Colonic mucosa (tissue), 4 donors: ENCODE measurements at regions not wholly inside any gene's neighbourhood (a gene's known extent, or its start where the extent isn't known, plus 50 kb on each side); places are given as distances from the start of the nearest gene placed in this dataset.

Experiments
- DNase-seq: peaks from one replicate; pipeline ENCODE4 v3.0.0-alpha.2; 2020
- H3K27ac ChIP-seq: fragments of 200-600 bp; one replicate; pipeline ENCODE4 v1.8.0; 2021
- H3K27me3 ChIP-seq: fragments of 200-600 bp; one replicate; pipeline ENCODE4 v1.8.0; 2021
- H3K36me3 ChIP-seq: fragments of 200-600 bp; one replicate; pipeline ENCODE4 v1.8.0; 2021
- H3K4me1 ChIP-seq: fragments of 200-600 bp; one replicate; pipeline ENCODE4 v1.8.0; 2021; ENCODE audit warnings: mild to moderate bottlenecking
- H3K4me3 ChIP-seq: fragments of 200-600 bp; one replicate; pipeline ENCODE4 v1.8.0; 2021
- H3K9ac ChIP-seq, 2 donors: one replicate each; pipeline ENCODE4 v1.7.0; 2013; ENCODE audit warnings: control low read depth in 2 of 2, low read depth in 2 of 2, low read length in 2 of 2
- H3K9me3 ChIP-seq: fragments of 200-600 bp; one replicate; pipeline ENCODE4 v1.8.0; 2021
- intact Hi-C: fragments of 100-400 bp; cut with DNase I; formaldehyde crosslinking; loops from one replicate; pipeline ENCODE4 v1.14.1; 2022
- TF ChIP-seq, protein P1 (sequence below): fragments of 200-600 bp; IDR thresholded peaks from one replicate; pipeline ENCODE4 v1.8.0; 2022; ENCODE audit warnings: antibody characterized with exemption, mild to moderate bottlenecking
- donor health status: healthy.
- donor health status: DM: no; HTN: no; CAD: no.
- donor health status: DM: no; HTN: no; CAD: no.

DNA sequence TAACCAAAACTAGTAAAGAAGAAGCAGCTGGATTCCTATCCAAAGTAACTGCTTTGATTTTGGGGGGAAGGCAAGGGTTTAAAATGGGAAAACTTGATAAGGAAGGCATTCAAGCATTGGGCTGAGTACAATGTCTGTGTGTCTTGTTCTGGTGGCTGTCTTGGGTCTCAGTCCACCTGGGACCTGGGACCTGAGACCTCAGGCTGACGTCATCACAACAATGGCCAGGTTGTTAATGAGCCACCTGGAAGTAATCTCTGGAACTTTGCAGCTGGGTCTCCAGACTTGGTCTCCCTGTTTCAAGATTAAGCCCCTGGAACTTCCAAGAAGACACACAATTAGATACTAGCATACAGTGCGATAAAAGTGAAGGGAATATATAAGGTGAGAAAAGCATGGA is 157.5 kb downstream of the PIK3R1 start:
- no peaks in the 10 kb centered on the region for H3K4me1 ChIP-seq
- no peaks in the 10 kb centered on the region for H3K36me3 ChIP-seq
- no peak for DNase-seq
- TF ChIP-seq, protein P1, sequence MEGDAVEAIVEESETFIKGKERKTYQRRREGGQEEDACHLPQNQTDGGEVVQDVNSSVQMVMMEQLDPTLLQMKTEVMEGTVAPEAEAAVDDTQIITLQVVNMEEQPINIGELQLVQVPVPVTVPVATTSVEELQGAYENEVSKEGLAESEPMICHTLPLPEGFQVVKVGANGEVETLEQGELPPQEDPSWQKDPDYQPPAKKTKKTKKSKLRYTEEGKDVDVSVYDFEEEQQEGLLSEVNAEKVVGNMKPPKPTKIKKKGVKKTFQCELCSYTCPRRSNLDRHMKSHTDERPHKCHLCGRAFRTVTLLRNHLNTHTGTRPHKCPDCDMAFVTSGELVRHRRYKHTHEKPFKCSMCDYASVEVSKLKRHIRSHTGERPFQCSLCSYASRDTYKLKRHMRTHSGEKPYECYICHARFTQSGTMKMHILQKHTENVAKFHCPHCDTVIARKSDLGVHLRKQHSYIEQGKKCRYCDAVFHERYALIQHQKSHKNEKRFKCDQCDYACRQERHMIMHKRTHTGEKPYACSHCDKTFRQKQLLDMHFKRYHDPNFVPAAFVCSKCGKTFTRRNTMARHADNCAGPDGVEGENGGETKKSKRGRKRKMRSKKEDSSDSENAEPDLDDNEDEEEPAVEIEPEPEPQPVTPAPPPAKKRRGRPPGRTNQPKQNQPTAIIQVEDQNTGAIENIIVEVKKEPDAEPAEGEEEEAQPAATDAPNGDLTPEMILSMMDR: no peak
- no peaks in the 10 kb centered on the region for H3K9me3 ChIP-seq
- intact Hi-C loops: no loop called here
- H3K27me3 ChIP-seq: no peaks in the 10 kb centered on the region
- no peak overlapping the region for H3K4me3 ChIP-seq
- no peak overlapping the region for H3K9ac ChIP-seq
- no peak overlapping the region for H3K27ac ChIP-seq

DNA sequence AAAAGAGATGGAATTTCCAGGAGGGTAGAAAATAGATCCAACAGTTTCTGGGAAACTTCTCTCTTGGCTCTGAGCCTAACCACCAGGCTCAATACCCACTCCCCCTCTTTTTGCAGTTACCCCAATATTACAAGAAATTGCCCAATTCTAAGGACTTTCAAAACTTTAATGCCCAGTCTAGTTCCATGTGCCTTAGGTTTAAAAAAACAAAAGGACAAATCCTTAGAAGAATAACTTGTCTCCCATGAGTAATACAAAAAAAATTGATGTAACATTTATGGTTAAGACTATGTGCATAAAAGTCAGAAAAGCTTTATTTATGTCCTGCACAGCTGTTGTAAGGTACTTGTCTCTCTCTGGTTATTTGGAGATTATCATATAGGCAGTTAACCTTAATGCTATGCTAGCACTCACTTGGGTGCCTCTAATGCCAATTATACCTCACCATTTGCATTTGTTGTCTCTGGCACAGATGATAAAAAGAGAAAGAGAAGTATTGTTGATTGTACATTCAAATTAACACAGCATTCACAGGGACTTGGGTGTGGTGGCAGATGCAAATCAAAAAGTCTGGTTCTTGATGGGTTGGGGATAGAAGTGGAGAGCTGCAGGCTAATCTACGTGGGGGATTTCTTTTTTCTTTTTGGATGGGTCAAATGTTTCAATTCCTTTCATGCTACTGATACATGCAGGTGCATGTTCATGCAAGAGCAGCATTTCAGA is 159.4 kb downstream of the PIK3R1 start:
- no peaks in the 10 kb centered on the region for H3K4me1 ChIP-seq
- no peak for DNase-seq
- H3K27ac ChIP-seq: no peak overlapping the region
- no peaks in the 10 kb centered on the region for H3K9me3 ChIP-seq
- no peak overlapping the region for H3K4me3 ChIP-seq
- TF ChIP-seq, protein P1: no peak
- no peaks in the 10 kb centered on the region for H3K27me3 ChIP-seq
- intact Hi-C loops: no loop called here
- no peaks in the 10 kb centered on the region for H3K36me3 ChIP-seq
- no peak overlapping the region for H3K9ac ChIP-seq

DNA sequence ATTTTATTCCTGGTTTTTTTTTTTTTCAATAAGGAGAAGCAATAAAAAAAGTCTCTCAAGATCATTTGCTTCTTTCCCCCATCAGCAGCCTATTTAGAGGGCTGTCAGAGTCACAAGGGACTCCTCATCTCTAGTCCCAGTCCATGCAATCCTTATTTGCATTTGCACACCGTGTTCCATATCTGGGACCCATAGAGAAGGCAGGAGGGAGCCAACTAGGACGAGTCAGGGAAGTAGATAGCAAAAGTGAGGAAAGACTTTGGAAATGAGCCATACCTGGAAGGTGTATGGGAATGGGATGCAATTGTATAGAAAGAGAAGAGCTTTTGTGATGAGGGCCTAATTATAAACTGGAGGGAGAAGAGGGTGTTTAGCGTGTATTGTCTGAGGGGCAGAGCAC is 160.0 kb downstream of the PIK3R1 start:
- H3K4me1 ChIP-seq: no peaks in the 10 kb centered on the region
- H3K9ac ChIP-seq: no peak overlapping the region
- H3K4me3 ChIP-seq: no peak overlapping the region
- no peak for DNase-seq
- TF ChIP-seq, protein P1: no peak
- H3K36me3 ChIP-seq: no peaks in the 10 kb centered on the region
- no peak overlapping the region for H3K27ac ChIP-seq
- intact Hi-C loops: no loop called here
- no peaks in the 10 kb centered on the region for H3K9me3 ChIP-seq
- no peaks in the 10 kb centered on the region for H3K27me3 ChIP-seq

DNA sequence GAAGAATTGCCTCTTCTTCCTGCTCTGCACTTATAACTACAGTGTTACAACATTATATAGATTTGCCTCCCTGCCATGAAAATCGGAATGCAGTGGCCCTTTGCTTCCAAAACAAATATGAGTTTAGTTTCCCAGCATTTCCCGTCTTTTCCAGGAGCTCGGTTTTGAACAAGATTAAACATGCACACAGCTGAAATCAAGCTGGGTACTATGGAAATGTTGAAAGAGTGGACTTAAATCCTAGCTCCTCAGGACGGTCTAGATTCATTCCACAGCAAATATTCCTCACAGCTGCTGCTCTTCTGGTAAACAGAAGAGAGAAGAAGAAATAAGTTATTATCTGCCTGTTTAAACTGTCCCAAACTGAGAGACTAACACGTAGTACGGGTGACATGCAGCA is 161.4 kb downstream of the PIK3R1 start:
- Histone ChIP-seq H3K9me3 (no peaks in the 10 kb centered on the region), H3K9ac (no peak overlapping the region), H3K4me1 (no peaks in the 10 kb centered on the region), H3K36me3 (no peaks in the 10 kb centered on the region), H3K27ac (no peak overlapping the region), H3K4me3 (no peak overlapping the region), H3K27me3 (no peaks in the 10 kb centered on the region)
- no peak for DNase-seq
- TF ChIP-seq, protein P1: no peak
- intact Hi-C loops: no loop called here

DNA sequence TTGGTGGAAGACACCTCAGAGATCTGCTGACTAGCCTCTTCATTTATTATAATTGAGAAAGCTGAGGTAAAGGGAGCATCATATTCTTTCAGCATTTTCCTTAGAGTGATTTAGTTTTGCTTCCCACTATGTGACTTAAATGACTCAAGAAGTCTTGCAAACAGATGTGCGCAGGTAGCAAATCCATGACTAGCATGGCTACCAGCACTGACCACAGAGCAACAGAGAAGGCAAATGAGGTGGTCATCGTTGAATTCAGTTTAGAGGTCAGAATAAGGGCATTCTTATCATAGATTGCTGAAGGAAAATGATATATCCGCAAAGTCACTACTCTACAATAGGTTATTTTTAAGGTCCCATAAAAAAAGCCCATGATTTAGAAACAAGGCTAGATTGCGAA is 162.2 kb downstream of the PIK3R1 start:
- Histone ChIP-seq H3K9me3 (no peaks in the 10 kb centered on the region), H3K36me3 (no peaks in the 10 kb centered on the region), H3K4me3 (no peak overlapping the region), H3K27me3 (no peaks in the 10 kb centered on the region), H3K4me1 (no peaks in the 10 kb centered on the region), H3K27ac (no peak overlapping the region), H3K9ac (no peak overlapping the region)
- intact Hi-C loops: no loop called here
- TF ChIP-seq, protein P1: no peak
- DNase-seq: no peak
